ENCODE measurements at regions not wholly inside any gene's neighbourhood (a gene's known extent, or its start where the extent isn't known, plus 50 kb on each side); places are given as distances from the start of the nearest gene placed in this dataset.
"Not testable (repeated sequence)": the region's sequence is repeated elsewhere in the genome, so short reads cannot be mapped to it uniquely, and the experiment has no call there.

DNA sequence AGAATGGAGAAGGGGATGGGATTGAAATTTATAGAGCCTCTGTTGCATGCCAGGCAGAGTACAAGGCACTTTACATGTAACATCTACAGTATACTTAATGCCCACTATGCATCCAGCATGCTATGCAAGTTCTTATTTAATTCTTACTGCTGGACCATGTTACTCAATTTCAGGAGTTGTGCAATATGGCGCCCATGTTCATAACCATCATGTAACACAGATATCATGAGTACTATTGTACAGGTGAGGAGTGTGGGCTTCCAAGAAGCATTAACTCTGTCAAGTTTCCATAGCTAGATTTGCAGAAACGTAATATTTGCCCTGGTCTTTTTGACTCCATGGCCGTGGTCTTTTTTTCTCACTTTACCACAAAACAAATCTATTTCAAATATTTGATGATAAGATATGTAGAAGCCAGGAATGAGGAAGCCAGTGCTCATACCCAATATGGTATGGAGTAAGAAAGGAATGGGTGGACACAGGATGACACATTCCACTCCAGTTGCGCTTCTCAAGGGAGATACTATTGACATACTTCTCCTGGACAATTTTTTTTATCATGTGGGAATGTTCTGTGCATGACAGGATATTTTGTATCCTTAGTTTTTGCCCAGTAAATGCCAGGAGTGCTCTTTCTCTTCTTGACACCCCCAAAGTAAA, 191.8 kb downstream of the C12orf75 start:
- peak; percentile 50 to 69 for DNase-seq (ENCODE audit: low read depth in 2 of 2)
- TF ChIP-seq, protein P1, sequence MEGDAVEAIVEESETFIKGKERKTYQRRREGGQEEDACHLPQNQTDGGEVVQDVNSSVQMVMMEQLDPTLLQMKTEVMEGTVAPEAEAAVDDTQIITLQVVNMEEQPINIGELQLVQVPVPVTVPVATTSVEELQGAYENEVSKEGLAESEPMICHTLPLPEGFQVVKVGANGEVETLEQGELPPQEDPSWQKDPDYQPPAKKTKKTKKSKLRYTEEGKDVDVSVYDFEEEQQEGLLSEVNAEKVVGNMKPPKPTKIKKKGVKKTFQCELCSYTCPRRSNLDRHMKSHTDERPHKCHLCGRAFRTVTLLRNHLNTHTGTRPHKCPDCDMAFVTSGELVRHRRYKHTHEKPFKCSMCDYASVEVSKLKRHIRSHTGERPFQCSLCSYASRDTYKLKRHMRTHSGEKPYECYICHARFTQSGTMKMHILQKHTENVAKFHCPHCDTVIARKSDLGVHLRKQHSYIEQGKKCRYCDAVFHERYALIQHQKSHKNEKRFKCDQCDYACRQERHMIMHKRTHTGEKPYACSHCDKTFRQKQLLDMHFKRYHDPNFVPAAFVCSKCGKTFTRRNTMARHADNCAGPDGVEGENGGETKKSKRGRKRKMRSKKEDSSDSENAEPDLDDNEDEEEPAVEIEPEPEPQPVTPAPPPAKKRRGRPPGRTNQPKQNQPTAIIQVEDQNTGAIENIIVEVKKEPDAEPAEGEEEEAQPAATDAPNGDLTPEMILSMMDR (IDR thresholded peaks at IDR 0.05; ENCODE audit: low read depth, low read length): no peak
- no peak overlapping the region for H3K4me3 ChIP-seq (replicated peaks in 1 of 2; ENCODE audit: low read depth in 2 of 2, low read length in 2 of 2)

DNA sequence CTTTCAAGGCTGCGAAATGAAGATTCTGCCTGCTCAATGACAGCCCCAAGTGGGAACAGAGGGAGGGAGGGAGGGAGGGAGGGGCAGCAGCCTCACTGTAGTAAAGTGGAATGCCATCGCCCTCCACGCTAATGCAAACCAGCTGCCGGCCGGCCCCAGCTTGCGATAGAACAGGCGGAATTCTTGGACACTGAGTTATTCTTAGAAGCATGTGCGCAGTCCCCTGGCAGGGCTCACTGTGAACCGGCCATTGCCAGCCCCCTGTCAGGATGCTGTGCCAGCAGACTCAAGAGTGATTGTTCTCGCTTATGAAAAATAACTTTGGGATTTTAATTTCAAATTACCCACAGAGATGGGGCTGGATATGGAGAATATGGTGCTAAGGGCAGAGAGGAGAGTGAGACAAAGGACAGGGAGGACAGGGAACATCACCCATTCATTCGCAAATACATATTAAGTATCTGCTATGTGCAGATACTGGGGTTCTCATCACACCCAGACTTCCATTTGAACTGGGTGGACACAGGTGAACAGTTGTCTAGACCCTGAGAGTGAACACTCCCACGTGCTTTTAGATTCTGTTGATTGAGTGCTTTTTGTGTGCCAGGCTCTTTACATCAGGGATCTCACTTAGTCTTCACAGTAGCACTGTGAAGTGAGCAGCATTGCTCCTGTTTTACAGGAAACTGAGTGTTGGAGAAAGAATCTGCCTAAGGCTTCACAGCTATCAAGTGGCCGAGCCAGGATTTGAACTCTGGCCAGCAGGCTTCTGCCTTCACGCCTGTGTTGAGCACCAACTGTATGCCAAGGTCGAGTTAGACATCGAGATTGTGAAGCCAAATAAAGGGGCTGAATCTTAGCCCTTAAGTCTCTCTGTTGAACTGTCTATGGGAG, 192.9 kb downstream of the C12orf75 start:
- peak; percentile 91 to 95 for DNase-seq (ENCODE audit: low read depth in 2 of 2)
- TF ChIP-seq, protein P1 (IDR thresholded peaks at IDR 0.05; ENCODE audit: low read depth, low read length): no peak
- H3K4me3 ChIP-seq (replicated peaks in 1 of 2; ENCODE audit: low read depth in 2 of 2, low read length in 2 of 2): no peak overlapping the region

- H3K4me3 ChIP-seq (replicated peaks in 1 of 2; ENCODE audit: low read depth in 2 of 2, low read length in 2 of 2): no peak overlapping the region
- TF ChIP-seq, protein P1 (IDR thresholded peaks at IDR 0.05; ENCODE audit: low read depth, low read length): no peak
- peak in 1 of 2 donors; percentile 18 for DNase-seq (ENCODE audit: low read depth in 2 of 2)
Measured at GRCh38 chr12:105524961-105525360, 194.5 kb downstream of the C12orf75 start.

- TF ChIP-seq, protein P1 (IDR thresholded peaks at IDR 0.05; ENCODE audit: low read depth, low read length): no peak
- H3K4me3 ChIP-seq (replicated peaks in 1 of 2; ENCODE audit: low read depth in 2 of 2, low read length in 2 of 2): no peak overlapping the region
- no peak for DNase-seq (ENCODE audit: low read depth in 2 of 2)
Measured at GRCh38 chr12:105534068-105534467, 203.6 kb downstream of the C12orf75 start.

GRCh38 chr12:105535033-105535432, 204.5 kb downstream of the C12orf75 start:
- not testable (repeated sequence) for H3K4me3 ChIP-seq (replicated peaks in 1 of 2; ENCODE audit: low read depth in 2 of 2, low read length in 2 of 2)
- peak in 1 of 2 donors; percentile 13 for DNase-seq (ENCODE audit: low read depth in 2 of 2)

DNA sequence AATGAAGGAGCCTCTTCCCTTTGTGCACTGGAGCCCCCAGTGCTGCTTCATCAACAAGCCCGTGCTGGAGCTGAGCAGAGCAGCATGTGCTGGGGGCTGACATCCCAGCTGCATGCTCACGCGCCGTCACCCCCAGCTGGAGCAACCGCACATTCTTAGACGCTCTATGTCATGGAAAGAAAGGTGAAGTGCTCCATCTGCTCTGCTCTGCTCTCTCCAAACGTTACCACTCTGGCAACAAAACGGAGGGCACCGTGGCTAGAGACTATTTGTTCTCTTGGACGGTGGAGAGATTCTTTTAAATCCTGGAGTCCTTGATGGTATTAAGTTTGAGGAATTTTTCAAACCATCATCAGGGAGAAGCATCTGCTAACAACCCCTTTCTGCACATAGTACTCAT, 208.4 kb downstream of the C12orf75 start:
- no peak overlapping the region for H3K4me3 ChIP-seq (replicated peaks in 1 of 2; ENCODE audit: low read depth in 2 of 2, low read length in 2 of 2)
- DNase-seq (ENCODE audit: low read depth in 2 of 2): peak; percentile 45 to 83
- TF ChIP-seq, protein P1 (IDR thresholded peaks at IDR 0.05; ENCODE audit: low read depth, low read length): no peak

DNA sequence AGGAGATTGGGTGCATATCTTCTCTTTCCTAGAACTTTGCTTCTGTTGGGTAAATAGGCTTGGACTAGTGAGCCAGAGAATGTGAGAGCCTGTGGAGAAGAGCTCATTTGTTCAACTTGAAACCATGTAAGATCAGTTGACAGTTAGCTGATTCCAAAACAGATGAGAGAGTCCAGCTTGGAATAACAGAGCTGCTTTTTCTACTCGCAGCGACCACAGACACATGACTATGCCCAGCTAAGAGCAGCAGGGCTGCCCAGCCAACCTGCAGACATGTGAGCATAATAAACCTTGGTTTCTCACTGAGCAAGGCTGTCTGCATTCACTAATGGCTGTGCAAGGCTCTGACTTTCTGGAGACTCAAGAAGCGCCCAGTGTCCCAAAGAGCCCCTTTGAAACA, 209.2 kb downstream of the C12orf75 start:
- TF ChIP-seq, protein P1 (IDR thresholded peaks at IDR 0.05; ENCODE audit: low read depth, low read length): no peak
- no peak for DNase-seq (ENCODE audit: low read depth in 2 of 2)

More for the DNA sequence above, 209.2 kb downstream of the C12orf75 start:
- H3K4me3 ChIP-seq (replicated peaks in 1 of 2; ENCODE audit: low read depth in 2 of 2, low read length in 2 of 2): no peak overlapping the region
